GM21576 (cell line): ENCODE measurements at regions not wholly inside any gene's neighbourhood (a gene's known extent, or its start where the extent isn't known, plus 50 kb on each side); places are given as distances from the start of the nearest gene placed in this dataset.

ENCODE experiments used
- ATAC-seq: cut with Tn5 transposase; IDR thresholded peaks from one replicate; pipeline ENCODE4 v1.9.1; 2021; ENCODE audit warnings: mild to moderate bottlenecking, moderate library complexity; ENCODE audit not compliant: unreplicated experiment

- no peak for ATAC-seq
Observed at GRCh38 chr17:79235808-79236207, 161.2 kb downstream of the ENGASE start.

- no peak for ATAC-seq
Observed at GRCh38 chr17:79233916-79234551, 159.4 kb downstream of the ENGASE start.

- no peak for ATAC-seq
Observed at GRCh38 chr17:79232957-79233356, 158.3 kb downstream of the ENGASE start.

- no peak for ATAC-seq
Observed at GRCh38 chr17:79231766-79232287, 157.2 kb downstream of the ENGASE start.

DNA sequence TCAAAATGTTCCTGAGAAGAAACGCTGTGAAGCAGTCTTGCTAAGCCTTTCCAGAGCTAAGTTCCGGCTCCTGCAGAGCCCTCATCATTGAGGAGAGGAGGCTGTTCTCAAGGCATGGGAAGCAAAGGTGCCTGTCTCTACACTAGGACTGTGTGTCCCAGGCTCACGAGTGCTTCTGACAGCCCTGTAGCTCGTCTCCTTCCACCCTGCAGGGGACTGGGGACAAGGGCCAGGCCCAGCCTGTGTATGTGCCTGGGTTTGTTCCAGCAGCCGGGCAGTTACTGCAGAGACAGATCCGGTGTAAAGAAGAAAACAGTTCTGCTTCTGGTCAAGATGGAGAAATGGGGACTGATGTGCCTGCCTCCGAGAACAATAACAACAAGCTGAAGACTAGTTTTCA, 156.0 kb downstream of the ENGASE start:
- no peak for ATAC-seq

- no peak for ATAC-seq
Observed at GRCh38 chr17:79226037-79226436, 151.4 kb downstream of the ENGASE start.

DNA sequence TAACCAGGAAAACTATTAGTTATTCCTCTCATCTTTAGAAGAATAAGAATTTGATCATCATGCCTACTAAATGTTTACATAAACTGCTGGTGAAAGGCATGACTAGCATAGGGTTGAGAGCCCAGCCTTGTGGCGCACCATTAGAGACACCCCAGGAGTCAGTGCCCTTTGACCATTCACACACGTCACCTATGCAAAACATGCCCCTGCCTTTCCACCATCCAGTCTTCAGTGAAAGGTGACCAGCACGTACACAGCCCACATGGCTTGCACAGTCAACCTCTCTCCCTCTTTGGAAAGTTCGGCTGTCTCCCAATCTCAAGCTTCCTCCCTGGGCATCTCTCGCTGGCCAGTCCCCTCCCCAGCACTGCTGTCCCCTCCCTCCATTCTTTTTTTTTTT, 150.3 kb downstream of the ENGASE start:
- no peak for ATAC-seq

GRCh38 chr17:79224476-79224875, 149.9 kb downstream of the ENGASE start:
- no peak for ATAC-seq

- ATAC-seq: no peak
Observed at GRCh38 chr17:79223953-79224352, 149.3 kb downstream of the ENGASE start.

DNA sequence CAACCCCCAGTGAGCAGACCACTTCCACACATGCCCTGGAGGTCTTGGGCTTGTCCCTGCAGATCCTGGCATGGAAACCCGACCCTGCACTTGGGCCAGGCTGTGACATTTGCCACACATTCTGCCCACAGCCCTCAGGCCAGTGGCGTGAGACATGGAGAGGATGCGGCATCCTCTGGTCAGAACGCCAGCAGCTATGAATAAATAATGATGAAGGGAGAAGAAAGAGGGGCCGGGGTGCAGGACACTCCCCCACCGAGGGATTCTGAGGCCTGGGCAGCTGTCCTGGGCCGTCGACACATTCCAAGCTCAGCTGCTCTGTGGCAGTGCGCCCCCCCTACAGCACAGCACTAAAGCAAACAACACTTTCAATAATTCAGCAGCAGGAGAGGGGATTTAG, 148.8 kb downstream of the ENGASE start:
- no peak for ATAC-seq

DNA sequence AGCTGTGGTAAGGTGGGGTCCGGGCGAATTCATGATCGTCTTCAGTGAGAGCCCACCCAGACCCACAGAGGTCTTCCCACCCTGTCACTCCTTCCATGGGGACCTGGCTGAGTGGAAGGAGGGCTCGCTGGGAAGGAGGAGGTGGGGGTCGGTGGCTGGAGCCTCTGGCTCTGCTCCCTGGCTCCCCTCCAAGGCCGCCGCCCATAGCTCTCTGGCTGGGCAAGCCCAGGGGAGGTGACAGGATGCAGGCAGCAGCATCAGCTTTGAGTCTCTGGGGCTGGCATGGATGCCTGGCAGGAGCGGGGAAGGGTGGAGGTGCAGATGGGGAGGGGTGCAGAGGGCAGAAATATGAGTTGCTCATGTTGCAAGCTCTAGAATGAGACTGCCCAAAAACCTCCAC, 147.0 kb downstream of the ENGASE start:
- no peak for ATAC-seq

- ATAC-seq: no peak
Observed at GRCh38 chr17:79220713-79221291, 146.2 kb downstream of the ENGASE start.

GRCh38 chr17:79220201-79220712, 145.6 kb downstream of the ENGASE start:
- ATAC-seq: no peak

DNA sequence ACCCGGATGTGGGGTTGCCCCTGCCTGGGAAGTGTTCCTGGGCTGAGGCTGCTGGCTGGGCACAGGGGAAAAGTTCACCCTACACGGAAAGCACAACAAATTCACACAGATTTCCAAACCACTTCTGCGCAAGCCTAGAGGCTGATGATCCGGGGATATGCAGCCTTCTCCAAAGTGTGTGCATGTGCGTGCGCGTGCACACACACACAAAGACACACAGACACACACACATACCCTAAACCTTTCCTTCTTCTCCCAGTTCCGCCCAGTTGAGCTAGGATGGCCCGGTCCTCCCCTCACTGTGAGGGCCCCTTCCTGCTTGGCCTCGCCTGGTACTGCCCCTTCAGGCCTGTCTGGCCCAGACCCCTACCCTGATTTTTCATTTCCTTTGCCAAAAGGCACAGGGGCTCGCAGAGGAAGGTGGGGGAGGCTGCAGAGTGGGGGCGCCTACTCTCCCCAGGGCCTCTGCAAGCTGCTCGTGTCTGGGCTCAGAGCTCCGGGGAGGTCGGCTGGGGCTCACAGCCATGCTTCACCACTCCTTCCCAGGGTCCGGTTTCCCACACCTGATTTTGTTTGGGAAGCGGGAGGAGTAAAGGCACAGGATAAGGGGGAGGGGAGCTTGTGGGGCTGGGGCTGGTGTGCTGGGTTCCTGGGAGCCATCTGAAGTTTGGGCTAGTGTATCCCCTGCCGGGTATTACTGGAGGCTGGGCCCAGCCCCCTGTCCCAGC, 144.7 kb downstream of the ENGASE start:
- no peak for ATAC-seq

- ATAC-seq: no peak
Observed at GRCh38 chr17:79218825-79219200, 144.2 kb downstream of the ENGASE start.

GRCh38 chr17:79218175-79218824, 143.7 kb downstream of the ENGASE start:
- no peak for ATAC-seq

DNA sequence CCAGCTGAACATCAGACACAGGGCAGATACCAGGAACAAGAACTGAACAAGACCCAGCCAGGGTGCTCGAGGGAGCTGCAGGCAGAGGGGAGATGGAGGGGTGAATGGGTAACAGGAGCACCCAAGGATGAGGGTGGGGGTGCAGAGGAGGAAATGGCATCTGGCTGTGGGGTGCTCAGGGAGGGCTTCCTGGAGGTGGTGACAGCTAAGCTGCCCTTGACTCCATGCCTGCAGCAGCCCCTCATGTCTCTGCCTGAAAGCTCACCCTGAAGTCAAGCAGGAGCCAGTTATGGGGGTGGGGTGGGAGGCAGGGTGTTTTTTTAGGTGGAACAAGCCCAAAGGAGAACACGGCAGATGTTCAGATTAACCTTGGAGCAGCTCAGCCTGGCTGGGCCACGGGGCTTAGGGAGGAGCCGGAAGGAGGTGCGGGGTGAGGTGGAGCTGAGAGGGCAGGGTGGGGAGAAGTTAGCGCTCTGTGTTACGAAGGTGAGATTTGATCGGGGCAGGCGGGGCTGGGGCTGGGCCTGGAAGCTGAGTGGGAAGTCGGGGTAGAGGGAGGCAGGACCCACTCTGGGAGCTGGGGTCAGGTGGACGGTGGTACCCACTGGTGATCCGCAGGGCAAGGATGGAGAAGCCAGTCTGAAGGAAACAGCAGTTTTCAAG, 143.0 kb downstream of the ENGASE start:
- no peak for ATAC-seq

DNA sequence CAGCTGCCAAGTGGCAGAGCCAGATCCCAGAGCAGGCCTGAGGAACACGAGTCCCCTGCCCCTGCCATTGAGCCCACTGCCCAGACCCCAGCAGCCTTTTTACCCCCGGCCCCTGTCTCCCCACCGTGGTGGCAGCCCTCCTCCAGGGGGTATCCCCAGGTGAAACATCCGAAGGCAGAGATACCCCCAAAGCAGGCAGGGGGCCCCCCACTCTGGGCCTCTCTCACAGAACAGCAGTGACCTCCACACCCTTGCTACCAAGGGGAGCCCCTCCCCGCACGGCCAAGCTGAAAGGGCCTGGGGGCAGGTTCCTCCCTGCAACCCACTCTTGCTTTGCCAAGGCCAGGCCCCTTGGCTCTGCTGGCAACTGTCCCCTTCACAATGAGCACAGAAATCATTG, 142.2 kb downstream of the ENGASE start:
- no peak for ATAC-seq

- ATAC-seq: no peak
Observed at GRCh38 chr17:79216391-79216790, 141.8 kb downstream of the ENGASE start.

- no peak for ATAC-seq
Observed at GRCh38 chr17:79215631-79216030, 141.0 kb downstream of the ENGASE start.
